GM06990 (cell line): ENCODE measurements at regions not wholly inside any gene's neighbourhood (a gene's known extent, or its start where the extent isn't known, plus 50 kb on each side); places are given as distances from the start of the nearest gene placed in this dataset.
"Not testable (repeated sequence)": the region's sequence is repeated elsewhere in the genome, so short reads cannot be mapped to it uniquely, and the experiment has no call there.

Experiments
- DNase-seq: peaks from one replicate; pipeline ENCODE4 v3.0.0-alpha.2; 2011; ENCODE audit not compliant: insufficient read length; ENCODE audit errors: extremely low read depth
- H3K27me3 ChIP-seq: replicated peaks from 2 replicates; pipeline ENCODE4 v1.6.0; 2011; ENCODE audit warnings: low read length; ENCODE audit not compliant: control insufficient read depth, insufficient read depth
- H3K36me3 ChIP-seq: 2 replicates; pipeline ENCODE4 v1.5.1; 2011; ENCODE audit warnings: low read length; ENCODE audit not compliant: control insufficient read depth, insufficient read depth
- H3K4me3 ChIP-seq: replicated peaks from 2 replicates; pipeline ENCODE4 v1.5.1; 2011; ENCODE audit warnings: low read depth, mild to moderate bottlenecking, control low read depth, low read length
- CTCF ChIP-seq: IDR thresholded peaks from 2 replicates; pipeline ENCODE4 v1.5.1; 2011; ENCODE audit warnings: low read length, control low read depth, mild to moderate bottlenecking, inconsistent platforms; ENCODE audit not compliant: insufficient read depth, poor library complexity, severe bottlenecking

- no peak for TF ChIP-seq CTCF
- Histone ChIP-seq H3K4me3 (no peak overlapping the region), H3K36me3 (no peaks in the 10 kb centered on the region), H3K27me3 (no peaks in the 10 kb centered on the region)
- no peak for DNase-seq
Measured at GRCh38 chr5:12133520-12133919, 229.3 kb upstream of the CTNND2 start.

DNA sequence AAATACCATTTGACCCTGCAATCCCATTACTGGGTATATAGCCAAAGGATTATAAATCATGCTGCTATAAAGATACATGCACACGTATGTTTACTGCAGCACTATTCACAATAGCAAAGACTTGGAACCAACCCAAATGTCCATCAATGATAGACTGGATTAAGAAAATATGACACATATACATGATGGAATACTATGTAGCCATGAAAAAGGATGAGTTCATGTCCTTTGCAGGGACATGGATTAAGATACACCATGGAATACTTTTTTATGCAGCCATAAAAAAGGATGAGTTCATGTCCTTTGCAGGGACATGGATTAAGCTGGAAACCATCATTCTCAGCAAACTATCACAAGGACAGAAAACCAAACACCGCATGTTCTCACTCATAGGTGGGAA, 226.8 kb upstream of the CTNND2 start:
- not testable (repeated sequence) for H3K27me3 ChIP-seq, DNase-seq, H3K36me3 ChIP-seq

GRCh38 chr5:12125895-12126294, 221.6 kb upstream of the CTNND2 start:
- Histone ChIP-seq H3K36me3 (no peaks in the 10 kb centered on the region), H3K27me3 (no peaks in the 10 kb centered on the region), H3K4me3 (no peak overlapping the region)
- no peak for DNase-seq
- no peak for TF ChIP-seq CTCF

More for the DNA sequence above, 226.8 kb upstream of the CTNND2 start:
- not testable (repeated sequence) for H3K4me3 ChIP-seq

DNA sequence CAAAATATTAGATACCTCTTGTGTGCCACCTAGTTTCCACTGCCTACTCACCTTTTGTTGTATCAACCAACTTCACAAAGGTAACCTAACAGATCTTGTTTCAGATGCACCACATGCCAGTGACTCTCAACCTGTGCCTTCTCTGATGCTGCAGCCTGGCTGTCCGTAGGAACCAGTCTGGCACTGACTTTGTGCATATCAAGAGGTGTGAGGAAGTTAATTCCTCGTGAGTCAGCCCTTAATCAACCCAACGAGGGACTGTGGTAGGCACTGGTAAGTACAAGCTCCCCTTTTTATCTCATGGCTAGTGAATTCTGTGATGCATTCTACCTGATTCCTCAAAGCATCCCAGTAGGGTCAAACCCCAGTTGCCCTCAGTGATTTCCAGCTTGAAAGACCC, 215.4 kb upstream of the CTNND2 start:
- no peak for DNase-seq
- H3K27me3 ChIP-seq = no peaks in the 10 kb centered on the region
- no peak for TF ChIP-seq CTCF
- H3K4me3 ChIP-seq = no peak overlapping the region
- no peaks in the 10 kb centered on the region for H3K36me3 ChIP-seq

DNA sequence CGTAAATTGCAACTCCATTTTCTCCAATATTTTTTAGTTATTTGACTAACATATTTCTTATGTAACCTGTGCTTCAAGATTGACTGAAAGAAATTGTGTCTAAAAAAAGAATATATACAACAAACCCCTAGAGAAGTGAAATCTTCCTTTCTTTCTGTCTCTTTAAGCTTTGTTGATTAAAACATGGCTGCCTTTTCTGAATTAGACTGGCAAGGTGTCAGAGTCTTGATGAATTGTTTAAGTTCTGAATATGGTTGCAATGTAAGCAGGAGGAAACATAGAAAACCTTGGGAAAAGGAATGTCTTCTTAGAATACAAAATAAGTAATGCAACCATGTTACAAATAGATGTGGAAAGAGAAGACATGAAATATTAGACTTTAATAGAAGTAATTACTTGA, 209.8 kb upstream of the CTNND2 start:
- TF ChIP-seq CTCF = no peak
- H3K4me3 ChIP-seq = no peak overlapping the region
- no peaks in the 10 kb centered on the region for H3K27me3 ChIP-seq
- no peak for DNase-seq
- H3K36me3 ChIP-seq = no peaks in the 10 kb centered on the region

- no peak for DNase-seq
- H3K4me3 ChIP-seq = no peak overlapping the region
- TF ChIP-seq CTCF = no peak
- H3K27me3 ChIP-seq = no peaks in the 10 kb centered on the region
- H3K36me3 ChIP-seq = no peaks in the 10 kb centered on the region
Measured at GRCh38 chr5:12113062-12113461, 208.8 kb upstream of the CTNND2 start.
